Peyer's patch (tissue), 4 donors: ENCODE measurements at regions not wholly inside any gene's neighbourhood (a gene's known extent, or its start where the extent isn't known, plus 50 kb on each side); places are given as distances from the start of the nearest gene placed in this dataset.

Experiments used
- POLR2A ChIP-seq, 2 donors: fragments of 450-650 bp; IDR thresholded peaks; one replicate each; pipeline ENCODE4 v1.5.1; 2017; ENCODE audit warnings: antibody characterized with exemption in 2 of 2, mild to moderate bottlenecking in 2 of 2, moderate library complexity in 2 of 2
- TF ChIP-seq, protein P1 (sequence below), 6 experiments: fragments of 450-650 bp in 4 of 6; fragments of 200-600 bp in 2 of 6; sonication (generic) in 1 of 6; IDR thresholded peaks; one replicate each; pipeline ENCODE4 v1.5.1; 2017 to 2019; ENCODE audit warnings: antibody characterized with exemption in 6 of 6, mild to moderate bottlenecking in 3 of 6, moderate library complexity in 1 of 6

DNA sequence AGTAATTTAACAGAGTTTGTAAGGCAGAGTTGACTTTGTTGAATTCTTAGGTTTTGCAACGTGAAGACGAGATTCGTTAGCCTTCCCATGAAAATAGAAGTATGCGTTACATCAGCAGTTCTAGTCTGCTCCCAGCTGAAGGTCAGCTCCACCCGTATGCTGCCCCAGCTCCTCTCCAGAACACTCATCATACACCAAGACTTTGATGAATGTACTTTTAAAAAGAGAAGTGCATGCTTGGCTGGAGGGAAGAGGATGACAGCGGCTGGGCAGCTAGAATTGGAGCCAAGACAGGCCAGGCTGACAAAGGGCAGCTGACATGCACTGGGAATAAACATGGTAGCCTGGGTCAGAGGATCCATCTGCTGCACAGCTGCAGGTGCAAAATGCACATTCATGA lies 166.3 kb upstream of the ARGLU1 start:
- no peak for TF ChIP-seq POLR2A (IDR thresholded peaks at IDR 0.05)
- TF ChIP-seq, protein P1, sequence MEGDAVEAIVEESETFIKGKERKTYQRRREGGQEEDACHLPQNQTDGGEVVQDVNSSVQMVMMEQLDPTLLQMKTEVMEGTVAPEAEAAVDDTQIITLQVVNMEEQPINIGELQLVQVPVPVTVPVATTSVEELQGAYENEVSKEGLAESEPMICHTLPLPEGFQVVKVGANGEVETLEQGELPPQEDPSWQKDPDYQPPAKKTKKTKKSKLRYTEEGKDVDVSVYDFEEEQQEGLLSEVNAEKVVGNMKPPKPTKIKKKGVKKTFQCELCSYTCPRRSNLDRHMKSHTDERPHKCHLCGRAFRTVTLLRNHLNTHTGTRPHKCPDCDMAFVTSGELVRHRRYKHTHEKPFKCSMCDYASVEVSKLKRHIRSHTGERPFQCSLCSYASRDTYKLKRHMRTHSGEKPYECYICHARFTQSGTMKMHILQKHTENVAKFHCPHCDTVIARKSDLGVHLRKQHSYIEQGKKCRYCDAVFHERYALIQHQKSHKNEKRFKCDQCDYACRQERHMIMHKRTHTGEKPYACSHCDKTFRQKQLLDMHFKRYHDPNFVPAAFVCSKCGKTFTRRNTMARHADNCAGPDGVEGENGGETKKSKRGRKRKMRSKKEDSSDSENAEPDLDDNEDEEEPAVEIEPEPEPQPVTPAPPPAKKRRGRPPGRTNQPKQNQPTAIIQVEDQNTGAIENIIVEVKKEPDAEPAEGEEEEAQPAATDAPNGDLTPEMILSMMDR (IDR thresholded peaks at IDR 0.05) = no peak
